Activated CD8-positive, alpha-beta T cell treated with anti-CD3 and anti-CD28 coated beads, Interleukin-2, amount 10 ng/mL, durations not matched to agents 7 days and 5 days (primary cell): ENCODE measurements at regions not wholly inside any gene's neighbourhood (a gene's known extent, or its start where the extent isn't known, plus 50 kb on each side); places are given as distances from the start of the nearest gene placed in this dataset.

Experiments
- ATAC-seq: fragments of 150-1000 bp; cut with Tn5 transposase; one replicate; pipeline ENCODE4 v1.10.0; 2021; ENCODE audit warnings: moderate library complexity
- CTCF ChIA-PET: fragments of 350-600 bp; sonication (Branson Sonifier 250); formaldehyde crosslinking; loops from one replicate; lab custom pipeline; 2021; ENCODE audit warnings: antibody characterized with exemption; lab: Charles Lee
- POLR2A ChIA-PET: fragments of 350-600 bp; sonication (Branson Sonifier 250); formaldehyde crosslinking; loops from one replicate; lab custom pipeline; 2021; ENCODE audit warnings: antibody characterized with exemption; lab: Charles Lee
- DNase-seq: peaks from one replicate; pipeline ENCODE4 v3.0.0-alpha.2; 2020
- H3K27ac Mint-ChIP-seq: one replicate; pipeline ENCODE4 v1.8.0; 2021; ENCODE audit warnings: mild to moderate bottlenecking, mixed read lengths
- H3K27me3 Mint-ChIP-seq: one replicate; pipeline ENCODE4 v1.8.0; 2021; ENCODE audit warnings: low read depth, mixed read lengths
- H3K36me3 Mint-ChIP-seq: one replicate; pipeline ENCODE4 v1.8.0; 2021; ENCODE audit warnings: low read depth, mixed read lengths
- H3K4me1 Mint-ChIP-seq: one replicate; pipeline ENCODE4 v1.8.0; 2021; ENCODE audit warnings: low read depth, mixed read lengths
- H3K4me3 Mint-ChIP-seq: one replicate; pipeline ENCODE4 v1.8.0; 2021; ENCODE audit warnings: mild to moderate bottlenecking, mixed read lengths
- H3K9me3 Mint-ChIP-seq: one replicate; pipeline ENCODE4 v1.8.0; 2022; ENCODE audit warnings: mixed read lengths; ENCODE audit not compliant: insufficient read depth

GRCh38 chr10:44713307-44713706, 197.8 kb upstream of the TMEM72 start:
- H3K9me3 Mint-ChIP-seq, result no peaks in the 10 kb centered on the region
- H3K36me3 Mint-ChIP-seq, result no peaks in the 10 kb centered on the region
- no peak for ATAC-seq
- H3K27me3 Mint-ChIP-seq, result no peaks in the 10 kb centered on the region
- H3K27ac Mint-ChIP-seq, result no peak overlapping the region
- no peaks in the 10 kb centered on the region for H3K4me1 Mint-ChIP-seq
- DNase-seq, result no peak
- ChIA-PET POLR2A (no interaction called here), CTCF (no interaction called here)
- no peak overlapping the region for H3K4me3 Mint-ChIP-seq

- DNase-seq (no peak), ATAC-seq (no peak)
- CTCF ChIA-PET, result no interaction called here
- Mint-ChIP-seq H3K36me3 (no peaks in the 10 kb centered on the region), H3K27ac (no peak overlapping the region), H3K4me1 (no peaks in the 10 kb centered on the region), H3K4me3 (no peak overlapping the region), H3K27me3 (no peaks in the 10 kb centered on the region), H3K9me3 (no peaks in the 10 kb centered on the region)
- POLR2A ChIA-PET, result no interaction called here
These were observed 196.7 kb upstream of the TMEM72 start for GRCh38 chr10:44714451-44714850.

- POLR2A ChIA-PET, result no interaction called here
- no peaks in the 10 kb centered on the region for H3K4me1 Mint-ChIP-seq
- DNase-seq (no peak), ATAC-seq (no peak)
- H3K36me3 Mint-ChIP-seq, result no peaks in the 10 kb centered on the region
- CTCF ChIA-PET, result no interaction called here
- no peak overlapping the region for H3K27ac Mint-ChIP-seq
- H3K27me3 Mint-ChIP-seq, result no peaks in the 10 kb centered on the region
- no peaks in the 10 kb centered on the region for H3K9me3 Mint-ChIP-seq
- no peak overlapping the region for H3K4me3 Mint-ChIP-seq
These were observed 196.0 kb upstream of the TMEM72 start for GRCh38 chr10:44715136-44715535.

- CTCF ChIA-PET, result no interaction called here
- no peaks in the 10 kb centered on the region for H3K9me3 Mint-ChIP-seq
- no peaks in the 10 kb centered on the region for H3K27me3 Mint-ChIP-seq
- no peak for ATAC-seq
- POLR2A ChIA-PET, result no interaction called here
- no peak overlapping the region for H3K4me3 Mint-ChIP-seq
- no peaks in the 10 kb centered on the region for H3K36me3 Mint-ChIP-seq
- no peaks in the 10 kb centered on the region for H3K4me1 Mint-ChIP-seq
- DNase-seq, result no peak
- H3K27ac Mint-ChIP-seq, result no peak overlapping the region
These were observed 194.6 kb upstream of the TMEM72 start for GRCh38 chr10:44716470-44717015.

- no peak for DNase-seq
- ChIA-PET POLR2A (no interaction called here), CTCF (no interaction called here)
- H3K27ac Mint-ChIP-seq, result no peak overlapping the region
- no peaks in the 10 kb centered on the region for H3K9me3 Mint-ChIP-seq
- no peaks in the 10 kb centered on the region for H3K27me3 Mint-ChIP-seq
- no peaks in the 10 kb centered on the region for H3K36me3 Mint-ChIP-seq
- no peaks in the 10 kb centered on the region for H3K4me1 Mint-ChIP-seq
- no peak for ATAC-seq
- no peak overlapping the region for H3K4me3 Mint-ChIP-seq
These were observed 188.1 kb upstream of the TMEM72 start for GRCh38 chr10:44723082-44723481.

GRCh38 chr10:44723619-44724325, 187.4 kb upstream of the TMEM72 start:
- Mint-ChIP-seq H3K4me1 (no peaks in the 10 kb centered on the region), H3K27me3 (no peaks in the 10 kb centered on the region)
- POLR2A ChIA-PET, result no interaction called here

GRCh38 chr10:44724415-44725174, 186.5 kb upstream of the TMEM72 start:
- no peaks in the 10 kb centered on the region for H3K36me3 Mint-ChIP-seq
- DNase-seq (no peak), ATAC-seq (no peak)
- ChIA-PET CTCF (no interaction called here), POLR2A (no interaction called here)
- H3K27ac Mint-ChIP-seq, result no peak overlapping the region
- no peak overlapping the region for H3K4me3 Mint-ChIP-seq
- no peaks in the 10 kb centered on the region for H3K27me3 Mint-ChIP-seq
- H3K9me3 Mint-ChIP-seq, result no peaks in the 10 kb centered on the region
- H3K4me1 Mint-ChIP-seq, result no peaks in the 10 kb centered on the region

More at GRCh38 chr10:44723619-44724325, 187.4 kb upstream of the TMEM72 start:
- Mint-ChIP-seq H3K27ac (no peak overlapping the region), H3K9me3 (no peaks in the 10 kb centered on the region), H3K36me3 (no peaks in the 10 kb centered on the region), H3K4me3 (no peak overlapping the region)
- DNase-seq (no peak), ATAC-seq (no peak)
- CTCF ChIA-PET, result no interaction called here

- Mint-ChIP-seq H3K27me3 (no peaks in the 10 kb centered on the region), H3K4me3 (no peak overlapping the region), H3K9me3 (no peaks in the 10 kb centered on the region), H3K36me3 (no peaks in the 10 kb centered on the region), H3K27ac (no peak overlapping the region), H3K4me1 (no peaks in the 10 kb centered on the region)
- ChIA-PET POLR2A (no interaction called here), CTCF (no interaction called here)
- DNase-seq, result no peak
- no peak for ATAC-seq
These were observed 185.7 kb upstream of the TMEM72 start for GRCh38 chr10:44725404-44725803.

- DNase-seq (no peak), ATAC-seq (no peak)
- Mint-ChIP-seq H3K27me3 (no peaks in the 10 kb centered on the region), H3K9me3 (no peaks in the 10 kb centered on the region), H3K27ac (no peak overlapping the region), H3K4me3 (no peak overlapping the region), H3K4me1 (no peaks in the 10 kb centered on the region), H3K36me3 (no peaks in the 10 kb centered on the region)
- ChIA-PET POLR2A (no interaction called here), CTCF (no interaction called here)
These were observed 179.9 kb upstream of the TMEM72 start for GRCh38 chr10:44731283-44731682.

GRCh38 chr10:44733501-44734488, 177.3 kb upstream of the TMEM72 start:
- Mint-ChIP-seq H3K4me1 (no peaks in the 10 kb centered on the region), H3K36me3 (no peaks in the 10 kb centered on the region), H3K27me3 (no peaks in the 10 kb centered on the region), H3K27ac (no peak overlapping the region), H3K4me3 (no peak overlapping the region), H3K9me3 (no peaks in the 10 kb centered on the region)
- POLR2A ChIA-PET, result no interaction called here
- DNase-seq, result no peak
- CTCF ChIA-PET, result no interaction called here
- ATAC-seq, result no peak

- DNase-seq, result no peak
- no peaks in the 10 kb centered on the region for H3K9me3 Mint-ChIP-seq
- peaks cover 8% of the 10 kb centered on the region for H3K27me3 Mint-ChIP-seq
- H3K4me1 Mint-ChIP-seq, result no peaks in the 10 kb centered on the region
- H3K4me3 Mint-ChIP-seq, result no peak overlapping the region
- ChIA-PET POLR2A (no interaction called here), CTCF (no interaction called here)
- H3K36me3 Mint-ChIP-seq, result no peaks in the 10 kb centered on the region
- H3K27ac Mint-ChIP-seq, result no peak overlapping the region
- ATAC-seq, result no peak
These were observed 168.9 kb upstream of the TMEM72 start for GRCh38 chr10:44742248-44742647.
